Activated CD4-positive, alpha-beta memory T cell treated with anti-CD3 and anti-CD28 coated beads for 36 hours (primary cell): ENCODE measurements at regions not wholly inside any gene's neighbourhood (a gene's known extent, or its start where the extent isn't known, plus 50 kb on each side); places are given as distances from the start of the nearest gene placed in this dataset.

Experiments used
- CTCF ChIA-PET: fragments of 350-600 bp; sonication (Branson Sonifier 250); formaldehyde crosslinking; loops from one replicate; lab custom pipeline; 2021; ENCODE audit warnings: antibody characterized with exemption, inconsistent platforms; lab: Charles Lee
- POLR2A ChIA-PET: fragments of 350-600 bp; sonication (Branson Sonifier 250); formaldehyde crosslinking; loops from one replicate; lab custom pipeline; 2021; ENCODE audit warnings: antibody characterized with exemption; lab: Charles Lee
- DNase-seq: peaks from one replicate; pipeline ENCODE4 v3.0.0-alpha.2; 2020
- H3K27ac Mint-ChIP-seq: one replicate; pipeline ENCODE4 v1.8.0; 2021; ENCODE audit warnings: mixed read lengths
- H3K27me3 Mint-ChIP-seq: one replicate; pipeline ENCODE4 v1.8.0; 2021; ENCODE audit warnings: mixed read lengths
- H3K36me3 Mint-ChIP-seq: one replicate; pipeline ENCODE4 v1.8.0; 2021; ENCODE audit warnings: mixed read lengths
- H3K4me1 Mint-ChIP-seq: one replicate; pipeline ENCODE4 v1.8.0; 2021; ENCODE audit warnings: low read depth, mixed read lengths
- H3K4me3 Mint-ChIP-seq: one replicate; pipeline ENCODE4 v1.8.0; 2021; ENCODE audit warnings: mild to moderate bottlenecking, mixed read lengths
- H3K9me3 Mint-ChIP-seq: one replicate; pipeline ENCODE4 v1.8.0; 2021; ENCODE audit warnings: mixed read lengths
- intact Hi-C: fragments of 100-400 bp; cut with micrococcal nuclease; formaldehyde crosslinking; loops from one replicate; pipeline ENCODE4 v1.15.1; 2023

DNA sequence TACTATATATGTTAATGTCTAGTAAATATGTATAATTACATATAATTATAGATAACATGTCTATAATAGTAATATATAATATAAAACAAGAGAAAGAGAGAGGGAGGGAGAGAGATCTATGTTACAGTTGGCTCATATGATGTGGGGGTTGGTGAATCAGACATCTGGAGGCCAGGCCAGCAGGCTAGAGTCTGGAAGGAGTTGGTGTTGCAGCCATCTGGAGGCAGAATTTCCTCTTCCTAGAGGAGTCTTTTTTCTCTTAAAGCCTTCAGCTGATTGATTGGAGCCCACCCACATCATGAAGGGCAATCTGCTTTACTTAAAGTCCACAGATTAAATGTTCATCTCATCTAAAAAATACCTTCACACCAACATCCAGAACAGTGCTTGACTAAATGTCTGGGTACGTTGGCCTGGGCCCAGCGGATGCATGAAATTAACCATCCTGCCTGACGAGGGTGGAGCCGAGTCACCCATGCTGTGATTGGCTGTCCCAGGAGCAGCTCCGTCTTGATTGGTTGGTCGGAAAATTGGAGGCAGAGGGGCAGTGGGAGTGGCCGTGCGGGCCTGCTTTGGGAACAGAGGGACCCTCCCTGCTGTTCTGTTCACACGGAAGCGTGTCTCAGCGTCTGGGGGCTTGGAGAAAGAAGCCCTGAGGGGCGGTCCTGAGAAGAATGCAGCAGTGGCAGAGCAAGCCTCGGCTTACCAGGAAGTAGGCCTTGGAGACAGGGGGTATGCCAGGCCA is 392.4 kb downstream of the QKI start:
- no peak overlapping the region for H3K27ac Mint-ChIP-seq
- intact Hi-C loops, result no loop called here
- H3K4me1 Mint-ChIP-seq, result no peaks in the 10 kb centered on the region
- H3K4me3 Mint-ChIP-seq, result no peak overlapping the region
- ChIA-PET POLR2A (no interaction called here), CTCF (no interaction called here)
- no peaks in the 10 kb centered on the region for H3K9me3 Mint-ChIP-seq
- H3K27me3 Mint-ChIP-seq, result peaks cover 2% of the 10 kb centered on the region
- no peak for DNase-seq
- no peaks in the 10 kb centered on the region for H3K36me3 Mint-ChIP-seq

DNA sequence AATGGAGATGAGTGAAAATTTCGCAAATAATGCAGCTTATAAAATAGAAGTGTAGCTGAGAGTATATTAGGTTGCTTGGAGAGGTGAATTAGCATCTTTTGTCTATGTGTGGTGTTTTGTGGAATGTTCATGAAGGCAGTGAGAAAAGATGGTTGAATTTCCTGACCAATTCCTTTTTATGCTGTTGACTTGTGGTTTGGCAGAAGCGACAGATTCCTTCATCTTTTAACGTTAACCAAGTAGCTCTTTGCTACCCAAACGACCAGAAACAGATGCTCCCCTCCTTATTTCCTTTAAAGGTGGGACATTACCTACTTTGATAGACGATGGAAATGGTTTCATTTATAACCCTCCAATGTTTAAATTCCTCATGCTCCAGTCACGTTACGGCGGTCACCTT is 390.5 kb downstream of the QKI start:
- CTCF ChIA-PET, result no interaction called here
- no peaks in the 10 kb centered on the region for H3K4me1 Mint-ChIP-seq
- no peaks in the 10 kb centered on the region for H3K9me3 Mint-ChIP-seq
- peaks cover 2% of the 10 kb centered on the region for H3K27me3 Mint-ChIP-seq
- intact Hi-C loops, result no loop called here
- no peak overlapping the region for H3K27ac Mint-ChIP-seq
- no peak for DNase-seq
- POLR2A ChIA-PET, result no interaction called here
- H3K4me3 Mint-ChIP-seq, result no peak overlapping the region
- no peaks in the 10 kb centered on the region for H3K36me3 Mint-ChIP-seq

DNA sequence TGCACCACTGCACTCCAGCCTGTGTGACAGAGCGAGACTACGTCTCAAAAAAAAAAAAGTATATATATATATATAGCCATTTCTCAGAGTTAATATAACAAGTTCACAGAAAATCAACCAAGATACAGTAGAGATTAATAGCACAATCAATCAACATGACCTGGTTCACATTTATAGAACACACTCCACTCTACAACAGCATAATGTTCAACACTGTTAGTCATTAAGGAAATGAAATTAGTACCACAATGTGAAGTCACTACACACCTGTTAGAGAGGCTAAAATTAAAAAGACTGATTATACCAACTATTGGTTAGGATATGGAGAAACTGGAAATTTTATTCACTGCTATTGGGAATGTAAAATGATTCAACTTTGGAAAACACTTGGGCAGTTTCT is 387.7 kb downstream of the QKI start:
- Mint-ChIP-seq H3K27ac (no peak overlapping the region), H3K4me3 (no peak overlapping the region), H3K4me1 (no peaks in the 10 kb centered on the region), H3K27me3 (peaks cover 3% of the 10 kb centered on the region), H3K36me3 (no peaks in the 10 kb centered on the region), H3K9me3 (peaks cover 7% of the 10 kb centered on the region)
- CTCF ChIA-PET, result no interaction called here
- intact Hi-C loops, result no loop called here
- POLR2A ChIA-PET, result no interaction called here
- no peak for DNase-seq

DNA sequence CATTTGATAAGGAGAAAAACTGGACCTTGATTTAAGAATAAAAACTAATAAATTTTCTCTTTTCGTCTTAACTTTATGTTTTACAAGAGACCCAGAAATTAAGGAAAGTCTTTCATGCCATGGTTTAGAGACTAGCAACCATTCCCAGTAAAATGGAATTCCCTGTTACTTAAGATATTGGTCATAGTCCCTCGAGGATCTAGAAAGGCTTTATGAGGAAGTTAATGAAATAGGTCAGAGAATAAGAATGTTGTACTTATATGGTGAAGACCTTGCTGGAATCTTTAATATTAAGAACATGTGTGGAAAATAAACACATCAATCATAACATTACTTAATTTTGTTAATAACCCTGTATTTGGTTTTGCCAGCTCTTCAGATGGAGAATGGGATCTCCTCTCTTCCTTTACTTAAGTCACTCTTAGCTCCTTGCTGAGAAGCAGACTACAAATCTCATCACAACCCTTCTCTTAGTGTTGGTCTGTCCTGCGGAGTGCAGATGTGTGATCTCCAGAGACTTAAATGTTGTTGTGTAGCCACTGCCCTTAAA is 382.9 kb downstream of the QKI start:
- Mint-ChIP-seq H3K27me3 (peaks cover 8% of the 10 kb centered on the region), H3K36me3 (no peaks in the 10 kb centered on the region), H3K4me1 (no peaks in the 10 kb centered on the region), H3K4me3 (no peak overlapping the region), H3K9me3 (peaks cover 7% of the 10 kb centered on the region), H3K27ac (no peak overlapping the region)
- DNase-seq, result no peak
- ChIA-PET CTCF (no interaction called here), POLR2A (no interaction called here)
- intact Hi-C loops, result no loop called here

DNA sequence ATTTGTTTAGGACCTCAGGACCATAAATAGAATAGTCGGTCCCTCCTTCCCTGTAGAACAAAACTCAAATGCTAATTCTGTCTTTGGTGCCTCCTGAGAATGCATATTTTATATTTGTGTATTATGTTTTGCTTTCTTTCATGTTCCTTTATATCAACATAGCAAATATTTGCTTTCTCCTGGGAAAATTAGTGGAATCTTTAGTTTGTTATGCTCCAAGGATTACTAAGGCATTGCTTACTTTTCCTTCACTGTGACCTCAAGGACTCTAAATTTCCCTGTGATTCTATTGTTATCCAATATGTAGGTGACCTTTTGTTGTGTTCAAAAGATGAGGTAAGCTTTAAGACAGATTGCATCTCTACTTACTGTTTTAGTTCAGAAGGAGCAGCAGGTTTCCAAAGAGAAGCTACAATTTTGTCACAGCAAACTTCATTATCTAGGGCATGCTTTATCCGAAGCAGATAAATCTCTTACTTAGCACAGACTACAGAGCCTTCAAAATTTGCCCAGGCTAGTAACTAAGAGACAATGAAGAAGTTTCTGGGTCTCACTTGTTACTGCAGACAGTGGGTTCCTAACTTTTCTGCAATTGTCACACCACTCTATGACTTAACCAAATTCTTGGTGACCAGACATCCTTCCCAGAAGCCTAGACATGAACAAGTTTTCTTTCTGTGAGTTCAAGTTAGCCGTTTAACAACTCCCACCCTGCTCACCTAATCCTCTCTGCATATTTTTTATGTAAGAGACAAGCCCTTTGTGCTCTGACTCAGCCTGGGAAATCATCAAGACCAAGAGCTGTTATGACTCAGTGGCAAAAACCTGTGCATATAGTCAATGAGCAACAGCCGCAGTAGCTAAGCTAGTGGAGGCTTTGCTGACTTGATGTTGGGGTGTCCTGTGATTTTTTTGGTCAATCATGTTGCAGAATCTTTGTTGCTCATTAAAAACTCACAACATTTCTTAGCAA is 378.8 kb downstream of the QKI start:
- no peak for DNase-seq
- Mint-ChIP-seq H3K27ac (no peak overlapping the region), H3K9me3 (peaks cover under 1% of the 10 kb centered on the region), H3K4me1 (no peaks in the 10 kb centered on the region), H3K27me3 (peaks cover 10% of the 10 kb centered on the region), H3K36me3 (no peaks in the 10 kb centered on the region), H3K4me3 (no peak overlapping the region)
- intact Hi-C loops, result no loop called here
- CTCF ChIA-PET, result no interaction called here
- POLR2A ChIA-PET, result no interaction called here

DNA sequence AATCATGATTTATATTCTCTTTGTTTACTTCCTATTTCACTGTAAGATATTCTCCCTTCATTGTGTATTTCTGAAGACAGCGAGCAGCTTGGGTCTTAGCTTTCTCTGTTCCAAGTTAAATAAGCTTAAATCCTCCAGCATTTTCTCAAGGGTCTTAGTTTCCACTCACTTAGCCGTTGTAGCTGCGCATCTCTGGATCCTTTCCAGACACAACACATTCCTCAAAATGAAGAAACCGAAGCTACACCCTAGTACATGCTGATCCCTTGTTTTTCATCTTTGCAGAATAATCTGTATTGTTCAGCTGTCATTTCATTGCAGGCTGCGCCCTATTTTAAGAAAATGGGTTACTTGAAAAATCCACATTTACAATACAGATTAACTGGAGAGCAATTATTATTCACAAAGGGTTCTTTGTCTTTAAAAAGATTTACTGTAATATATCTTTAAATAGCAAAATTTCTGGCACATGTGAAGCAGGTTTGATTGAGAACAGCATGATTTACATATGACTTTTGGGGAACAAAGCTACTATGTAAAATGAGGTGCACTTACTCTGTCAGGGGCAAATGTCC is 375.8 kb downstream of the QKI start:
- no peak overlapping the region for H3K4me3 Mint-ChIP-seq
- intact Hi-C loops, result no loop called here
- H3K4me1 Mint-ChIP-seq, result no peaks in the 10 kb centered on the region
- DNase-seq, result no peak
- H3K27me3 Mint-ChIP-seq, result peaks cover 5% of the 10 kb centered on the region
- ChIA-PET CTCF (no interaction called here), POLR2A (no interaction called here)
- H3K36me3 Mint-ChIP-seq, result no peaks in the 10 kb centered on the region
- no peak overlapping the region for H3K27ac Mint-ChIP-seq
- H3K9me3 Mint-ChIP-seq, result no peaks in the 10 kb centered on the region

DNA sequence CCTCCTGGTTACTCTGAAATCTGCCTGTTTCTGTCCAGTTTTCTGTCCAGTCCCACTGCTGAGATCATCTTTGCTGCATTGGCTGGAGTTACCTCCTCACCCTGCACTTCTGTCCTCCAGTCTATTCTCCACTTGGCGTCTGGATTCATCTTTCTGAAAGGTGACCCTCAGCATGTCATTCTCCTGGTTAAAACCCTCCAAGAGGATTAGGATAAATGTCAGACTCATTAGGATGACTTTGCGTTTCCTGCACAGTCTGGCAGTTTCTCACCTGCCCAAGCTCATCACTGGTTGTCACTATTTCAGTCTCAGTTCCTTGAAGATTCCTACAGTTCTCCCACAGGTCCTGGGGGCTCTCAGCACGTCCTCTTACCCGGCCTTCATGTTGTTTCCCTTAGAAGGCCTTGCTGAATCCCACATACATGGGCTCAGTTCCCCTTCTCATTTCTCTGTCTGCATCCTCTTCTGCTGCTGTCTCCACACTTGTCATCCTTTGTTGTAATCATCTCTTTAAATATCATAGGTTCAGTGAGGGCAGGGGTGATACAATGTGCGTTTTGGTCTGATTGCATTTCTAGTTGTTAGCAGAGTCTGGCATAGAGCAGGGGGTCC is 374.8 kb downstream of the QKI start:
- Mint-ChIP-seq H3K27me3 (peaks cover 5% of the 10 kb centered on the region), H3K4me1 (no peaks in the 10 kb centered on the region), H3K4me3 (no peak overlapping the region), H3K9me3 (no peaks in the 10 kb centered on the region), H3K27ac (no peak overlapping the region), H3K36me3 (no peaks in the 10 kb centered on the region)
- DNase-seq, result no peak
- ChIA-PET POLR2A (no interaction called here), CTCF (no interaction called here)
- intact Hi-C loops, result no loop called here

DNA sequence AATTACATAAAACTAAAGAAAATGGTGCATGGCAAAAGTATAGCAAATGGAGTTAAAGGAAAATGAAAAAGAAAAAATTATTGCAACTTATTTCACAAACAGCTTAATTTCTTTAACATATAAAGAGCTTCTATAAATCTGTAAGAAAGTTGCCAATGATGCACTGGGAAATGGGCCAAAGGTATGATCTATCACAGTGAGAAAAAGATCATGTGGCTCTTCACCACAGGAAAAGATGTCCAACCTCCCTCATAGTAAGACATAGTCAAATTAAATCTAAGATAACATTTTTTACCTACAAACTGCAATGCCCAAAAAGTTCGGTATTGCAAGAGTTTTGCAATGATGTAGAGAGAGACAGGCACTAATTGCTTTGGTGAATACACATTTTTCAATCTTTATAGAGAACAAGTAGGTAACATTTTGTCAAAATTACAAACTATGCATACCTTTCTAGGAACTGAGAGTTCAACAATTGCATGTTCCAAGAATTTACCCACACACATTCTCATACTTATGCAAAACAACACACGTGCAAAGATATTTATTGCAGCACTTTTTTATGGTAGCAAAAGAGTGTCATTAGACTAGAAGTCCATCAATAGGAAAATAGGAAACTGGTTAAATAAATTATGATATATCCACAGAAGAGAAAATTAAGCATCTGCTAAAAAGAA is 372.6 kb downstream of the QKI start:
- intact Hi-C loops, result no loop called here
- ChIA-PET POLR2A (no interaction called here), CTCF (no interaction called here)
- Mint-ChIP-seq H3K9me3 (no peaks in the 10 kb centered on the region), H3K27me3 (no peaks in the 10 kb centered on the region), H3K36me3 (no peaks in the 10 kb centered on the region), H3K4me1 (no peaks in the 10 kb centered on the region), H3K27ac (no peak overlapping the region), H3K4me3 (no peak overlapping the region)
- DNase-seq, result no peak

DNA sequence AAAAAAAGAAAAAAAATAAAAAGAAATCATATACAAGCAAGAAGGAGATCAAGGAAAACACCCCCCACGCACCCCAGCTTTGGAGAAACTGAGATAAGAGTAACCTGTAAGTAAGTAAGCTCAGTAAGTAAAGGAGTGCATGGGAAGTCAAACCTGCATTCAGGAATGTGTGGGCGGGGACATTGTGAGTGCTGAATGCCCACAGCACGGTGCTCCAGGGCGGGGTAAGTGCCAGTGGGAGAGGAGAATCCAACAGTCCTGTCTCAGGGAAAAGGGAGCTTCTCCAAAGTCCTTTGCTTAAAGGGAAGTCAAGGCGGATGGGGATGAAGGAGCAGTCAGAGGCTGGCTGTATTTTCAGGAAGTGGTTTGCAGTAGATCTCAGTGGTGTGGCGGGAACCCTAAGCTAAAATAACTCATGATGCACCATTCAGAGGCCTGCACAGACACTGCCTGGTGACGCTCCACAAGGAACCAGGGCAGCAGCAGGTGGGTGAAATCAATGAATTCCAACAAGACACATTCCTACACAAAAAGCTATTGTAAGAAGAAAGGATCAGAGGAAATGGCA is 368.0 kb downstream of the QKI start:
- H3K27ac Mint-ChIP-seq, result no peak overlapping the region
- intact Hi-C loops, result no loop called here
- H3K36me3 Mint-ChIP-seq, result no peaks in the 10 kb centered on the region
- DNase-seq, result no peak
- no peaks in the 10 kb centered on the region for H3K4me1 Mint-ChIP-seq
- H3K9me3 Mint-ChIP-seq, result no peaks in the 10 kb centered on the region
- peaks cover 2% of the 10 kb centered on the region for H3K27me3 Mint-ChIP-seq
- H3K4me3 Mint-ChIP-seq, result no peak overlapping the region
- ChIA-PET CTCF (no interaction called here), POLR2A (no interaction called here)

DNA sequence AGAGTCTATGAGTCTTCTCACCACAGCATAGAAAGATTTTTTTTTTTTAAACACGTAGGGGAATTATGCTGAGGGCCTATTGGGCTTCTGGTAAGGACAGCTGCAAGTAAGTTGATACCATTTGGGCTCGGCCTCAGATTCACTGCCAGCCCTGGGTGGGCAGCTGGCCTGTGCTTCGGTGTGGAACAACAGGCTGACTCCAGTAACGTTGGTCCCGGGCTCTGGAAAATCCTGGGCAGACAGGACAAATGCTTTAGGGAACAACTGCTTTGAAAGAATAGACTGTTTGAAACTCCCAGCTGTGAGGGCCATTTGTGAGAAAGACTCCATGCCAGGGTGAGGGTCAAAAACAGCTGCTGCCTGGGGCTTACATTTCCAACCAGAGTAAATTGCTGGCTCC is 366.5 kb downstream of the QKI start:
- no peak overlapping the region for H3K4me3 Mint-ChIP-seq
- H3K9me3 Mint-ChIP-seq, result no peaks in the 10 kb centered on the region
- intact Hi-C loops, result no loop called here
- no peak overlapping the region for H3K27ac Mint-ChIP-seq
- peaks cover 2% of the 10 kb centered on the region for H3K27me3 Mint-ChIP-seq
- H3K4me1 Mint-ChIP-seq, result no peaks in the 10 kb centered on the region
- no peak for DNase-seq
- POLR2A ChIA-PET, result no interaction called here
- CTCF ChIA-PET, result no interaction called here
- no peaks in the 10 kb centered on the region for H3K36me3 Mint-ChIP-seq

DNA sequence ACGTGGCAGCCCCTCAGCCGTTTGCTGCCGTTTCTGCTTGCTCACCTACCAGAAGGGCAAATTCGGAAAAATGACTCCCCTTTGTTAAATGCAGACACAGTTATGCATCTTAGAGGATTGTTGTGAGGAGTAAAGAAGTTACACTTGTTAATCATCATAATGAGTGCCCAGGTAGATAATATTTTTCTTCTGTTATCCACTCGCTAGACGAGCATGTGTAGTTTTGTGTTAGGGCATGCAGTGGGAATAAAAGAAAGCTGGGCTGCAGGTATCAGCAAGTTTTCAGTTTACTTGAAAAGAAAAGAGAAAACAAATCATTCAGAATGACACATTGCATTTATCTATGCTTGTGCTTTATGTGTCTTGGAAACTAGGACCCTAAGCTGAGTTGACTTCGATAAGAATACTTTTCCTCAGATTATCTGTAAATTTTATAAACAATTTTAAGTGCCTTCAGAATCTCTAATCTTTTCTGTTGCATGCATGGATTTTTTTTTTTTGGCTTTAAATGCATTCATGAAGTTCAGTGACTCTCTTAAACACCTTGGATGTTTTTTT is 365.3 kb downstream of the QKI start:
- intact Hi-C loops, result no loop called here
- POLR2A ChIA-PET, result no interaction called here
- H3K27ac Mint-ChIP-seq, result no peak overlapping the region
- H3K27me3 Mint-ChIP-seq, result peaks cover 2% of the 10 kb centered on the region
- no peak for DNase-seq
- H3K4me3 Mint-ChIP-seq, result no peak overlapping the region
- CTCF ChIA-PET, result interaction anchor here (0.7 kb wide), 1 partner anchor 26 kb away, joined by 3 read pairs; no protein-coding TSS in a partner anchor
- no peaks in the 10 kb centered on the region for H3K4me1 Mint-ChIP-seq
- no peaks in the 10 kb centered on the region for H3K36me3 Mint-ChIP-seq
- no peaks in the 10 kb centered on the region for H3K9me3 Mint-ChIP-seq
